Brain pericyte (primary cell): ENCODE measurements at regions not wholly inside any gene's neighbourhood (a gene's known extent, or its start where the extent isn't known, plus 50 kb on each side); places are given as distances from the start of the nearest gene placed in this dataset.
"Not testable (repeated sequence)": the region's sequence is repeated elsewhere in the genome, so short reads cannot be mapped to it uniquely, and the experiment has no call there.

ENCODE experiments used
- DNase-seq: peaks from one replicate; pipeline ENCODE4 v3.0.0-alpha.2; 2012; ENCODE audit warnings: low read depth, low spot score

DNA sequence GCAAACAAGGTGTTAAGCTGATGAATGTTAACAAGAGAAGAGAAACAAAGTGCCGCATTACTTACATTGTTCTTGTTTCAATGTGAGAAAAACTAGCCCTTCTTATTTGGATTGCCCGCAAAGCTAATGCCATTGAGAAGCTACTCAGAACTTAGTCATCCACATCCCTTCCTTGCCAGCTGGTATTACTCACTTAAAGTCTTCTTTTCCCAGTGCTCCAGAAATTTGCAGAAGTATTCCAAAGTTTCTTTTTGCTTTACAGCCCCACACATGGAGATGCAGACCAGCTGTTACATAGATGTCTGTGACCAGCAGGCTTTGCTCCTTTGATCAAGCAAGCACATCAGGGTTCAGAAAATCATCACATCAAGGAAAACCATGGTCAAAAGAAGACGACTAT lies 529.0 kb downstream of the TBC1D32 start:
- no peak for DNase-seq

DNA sequence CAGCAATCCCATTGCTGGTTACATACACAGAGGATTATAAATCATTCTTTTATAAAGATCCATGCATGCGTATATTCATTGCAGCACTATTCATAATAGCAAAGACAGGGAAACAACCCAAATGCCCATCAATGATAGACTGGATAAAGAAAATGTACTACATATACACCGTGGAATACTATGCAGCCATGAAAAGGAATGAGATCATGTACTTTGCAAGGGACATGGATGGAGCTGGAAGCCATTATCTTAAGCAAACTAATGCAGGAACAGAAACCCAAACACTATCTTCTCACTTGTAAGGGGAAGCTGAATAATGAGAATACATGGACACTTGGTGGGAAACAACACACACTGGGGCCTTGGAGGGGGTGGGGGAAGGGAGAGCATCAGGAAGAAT lies 529.7 kb downstream of the TBC1D32 start:
- DNase-seq, result no peak

DNA sequence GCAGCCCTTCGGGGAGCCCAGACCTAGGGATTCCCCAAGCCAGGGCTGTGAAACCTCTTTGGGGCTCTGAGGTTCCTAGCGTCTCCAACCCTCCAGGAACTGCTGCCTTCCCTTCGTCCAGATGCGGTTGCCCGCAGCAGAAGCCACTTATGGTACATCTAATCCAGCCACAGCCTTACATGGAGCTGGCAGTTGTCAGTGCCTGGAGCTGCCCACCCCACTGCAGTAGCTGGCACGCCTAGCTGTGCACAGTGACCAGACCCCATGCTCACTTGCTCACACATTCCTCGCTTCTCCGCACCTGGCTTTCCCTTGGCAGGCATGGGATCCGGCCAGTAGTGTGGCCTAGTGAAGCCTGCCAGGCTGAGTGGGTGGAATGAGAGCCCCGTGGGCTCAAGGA lies 547.6 kb downstream of the TBC1D32 start:
- DNase-seq, result no peak

DNA sequence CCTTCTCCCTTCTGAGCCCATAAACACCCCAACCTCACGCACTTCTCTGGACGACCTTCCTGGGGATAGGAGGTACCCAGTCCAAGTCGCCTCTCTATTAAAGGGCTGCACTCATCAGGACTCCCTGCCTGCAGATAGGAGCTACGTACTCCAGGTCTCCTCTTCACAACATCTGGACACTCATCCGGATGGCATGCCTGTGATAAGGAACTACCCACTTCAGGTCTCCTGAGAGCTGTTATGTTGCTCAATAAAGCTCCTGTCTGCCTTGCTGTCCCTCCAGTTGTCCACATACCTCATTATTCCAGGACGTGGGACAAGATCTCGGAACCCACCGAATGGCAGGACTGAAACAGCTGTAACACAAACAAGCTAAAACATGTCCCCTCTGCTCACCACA lies 548.0 kb downstream of the TBC1D32 start:
- no peak for DNase-seq

- DNase-seq, result no peak
Observed at GRCh38 chr6:120785459-120786086, 548.7 kb downstream of the TBC1D32 start.

GRCh38 chr6:120779441-120779840 lies 554.8 kb downstream of the TBC1D32 start:
- DNase-seq, result no peak

GRCh38 chr6:120775698-120776097 lies 558.6 kb downstream of the TBC1D32 start:
- no peak for DNase-seq

DNA sequence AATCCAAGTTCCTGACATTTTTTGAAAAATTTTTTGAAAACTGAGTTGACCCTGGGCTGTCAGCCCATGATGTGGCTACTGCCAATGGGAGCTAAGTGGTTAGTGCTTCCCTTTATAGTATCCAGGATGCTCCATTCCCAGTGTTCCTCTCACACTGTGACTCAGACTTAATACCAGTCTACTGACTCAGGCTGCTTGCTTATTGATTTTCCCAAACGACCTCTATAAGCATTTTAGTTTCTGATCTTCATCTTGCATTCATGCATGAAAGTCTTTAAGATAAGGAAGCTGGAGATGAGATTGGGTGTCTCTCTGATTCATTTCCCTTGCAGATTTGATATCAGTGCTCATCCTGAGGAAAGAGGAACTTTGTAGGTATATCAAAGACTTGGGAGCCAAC lies 560.0 kb downstream of the TBC1D32 start:
- DNase-seq, result no peak

DNA sequence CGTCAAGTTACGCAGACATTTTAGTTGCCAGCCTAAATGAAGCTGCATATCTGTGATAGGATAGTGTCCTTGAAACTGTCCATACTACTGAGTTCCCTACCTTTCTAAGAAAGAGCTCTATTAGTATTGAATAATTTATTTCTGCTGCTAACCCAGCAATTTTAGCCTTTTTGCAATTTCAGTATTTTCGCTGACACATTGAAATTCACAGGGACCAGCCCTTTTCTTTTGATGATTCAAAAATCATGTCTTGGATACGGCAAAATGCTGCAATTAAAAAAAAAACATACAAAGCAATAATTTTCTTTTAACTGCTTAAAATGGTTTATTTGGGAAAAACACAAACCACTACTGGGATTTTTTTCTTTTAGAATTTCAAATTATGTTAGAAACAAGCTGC lies 563.3 kb downstream of the TBC1D32 start:
- no peak for DNase-seq

- no peak for DNase-seq
Observed at GRCh38 chr6:120764312-120764711, 570.0 kb downstream of the TBC1D32 start.

- DNase-seq, result no peak
Observed at GRCh38 chr6:120759570-120759969, 574.7 kb downstream of the TBC1D32 start.

DNA sequence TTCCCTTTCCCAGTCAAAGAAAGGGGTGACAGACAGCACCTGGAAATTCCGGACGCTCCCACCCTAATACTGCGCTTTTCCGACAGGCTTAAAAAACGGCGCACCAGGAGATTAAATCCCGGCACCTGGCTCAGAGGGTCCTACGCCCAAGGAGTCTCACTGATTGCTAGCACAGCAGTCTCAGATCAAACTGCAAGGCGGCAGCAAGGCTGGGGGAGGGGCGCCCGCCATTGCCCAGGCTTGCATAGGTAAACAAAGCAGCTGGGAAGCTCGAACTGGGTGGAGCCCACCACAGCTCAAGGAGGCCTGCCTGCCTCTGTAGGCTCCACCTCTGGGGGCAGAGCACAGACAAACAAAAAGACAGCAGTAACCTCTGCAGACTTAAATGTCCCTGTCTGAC lies 585.7 kb downstream of the TBC1D32 start:
- DNase-seq, result not testable (repeated sequence)

- DNase-seq, result no peak
Observed at GRCh38 chr6:120736740-120737139, 597.5 kb downstream of the TBC1D32 start.

DNA sequence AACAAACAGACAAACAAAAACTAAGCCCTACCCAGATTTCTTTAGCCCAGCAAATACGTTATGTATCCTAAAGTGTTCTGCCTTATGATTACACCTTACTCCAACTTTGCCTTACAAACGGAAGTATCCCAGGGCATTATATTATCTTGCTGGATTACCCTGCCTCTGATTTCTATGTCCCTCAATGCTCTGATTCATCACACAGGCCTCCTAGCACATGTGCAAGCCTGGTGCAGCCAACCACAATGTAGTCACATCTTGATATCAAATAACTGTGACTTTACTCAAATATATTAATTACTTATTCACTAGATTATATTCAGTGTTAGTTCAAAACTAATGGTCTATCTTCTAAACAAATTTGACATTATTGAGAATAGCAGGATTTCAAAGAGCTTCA lies 598.6 kb downstream of the TBC1D32 start:
- DNase-seq, result no peak

DNA sequence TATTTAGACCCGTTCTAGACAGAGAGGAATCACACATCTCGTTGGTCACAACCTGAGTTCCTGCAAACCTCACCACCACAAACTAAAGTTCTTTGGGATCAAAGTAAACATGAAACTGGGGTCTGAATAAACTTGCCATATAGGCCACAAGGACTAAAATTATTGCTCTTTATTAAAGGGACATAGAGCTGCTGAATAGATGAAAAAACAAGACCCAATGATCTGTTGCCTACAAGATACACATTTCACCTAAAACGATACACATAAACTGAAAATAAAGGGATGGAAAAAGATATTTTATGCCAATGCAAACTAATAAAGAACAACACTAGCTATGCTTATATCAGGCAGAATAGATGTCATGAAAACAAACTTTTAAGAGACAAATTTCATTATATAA lies 623.0 kb downstream of the TBC1D32 start:
- DNase-seq, result no peak

- DNase-seq, result no peak
Observed at GRCh38 chr6:120700001-120700400, 634.3 kb downstream of the TBC1D32 start.

DNA sequence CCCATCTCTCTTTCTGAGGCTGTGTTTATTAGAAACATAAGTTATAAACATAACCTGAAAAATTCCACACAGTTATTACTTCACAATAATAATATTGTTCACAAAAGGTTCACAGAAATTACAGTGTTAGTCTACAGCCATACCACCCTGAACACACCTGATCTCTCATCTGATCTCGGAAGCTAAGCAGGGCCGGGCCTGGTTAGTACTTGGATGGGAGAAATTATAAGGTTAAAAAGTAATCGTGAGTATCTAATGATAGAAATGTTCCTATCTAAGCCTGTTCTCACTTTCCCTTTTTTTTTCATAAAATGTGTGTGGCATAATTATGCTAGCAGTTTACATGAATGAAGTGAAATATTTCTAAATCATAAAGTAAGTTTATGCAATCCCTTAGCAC lies 647.8 kb downstream of the TBC1D32 start:
- DNase-seq, result no peak

GRCh38 chr6:120682145-120682544 lies 652.1 kb downstream of the TBC1D32 start:
- DNase-seq, result no peak

DNA sequence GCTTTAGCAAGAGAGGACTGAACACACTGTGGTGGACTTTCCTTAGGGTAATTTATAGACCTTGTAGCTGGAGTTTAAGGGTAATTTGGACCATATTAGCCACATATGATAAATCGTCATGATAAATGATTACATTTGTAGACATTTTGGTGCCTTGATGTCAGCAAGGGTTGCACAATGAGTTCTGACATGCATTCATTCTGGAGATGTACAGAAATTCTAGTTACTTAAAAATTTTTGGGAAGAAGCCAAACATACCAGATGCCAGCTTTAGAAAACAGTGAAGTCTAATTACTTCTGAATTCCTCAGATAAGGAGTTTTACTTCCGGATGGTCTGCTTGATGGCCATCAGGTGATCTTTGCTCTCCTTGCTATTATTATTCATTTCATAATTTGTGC lies 653.1 kb downstream of the TBC1D32 start:
- no peak for DNase-seq

DNA sequence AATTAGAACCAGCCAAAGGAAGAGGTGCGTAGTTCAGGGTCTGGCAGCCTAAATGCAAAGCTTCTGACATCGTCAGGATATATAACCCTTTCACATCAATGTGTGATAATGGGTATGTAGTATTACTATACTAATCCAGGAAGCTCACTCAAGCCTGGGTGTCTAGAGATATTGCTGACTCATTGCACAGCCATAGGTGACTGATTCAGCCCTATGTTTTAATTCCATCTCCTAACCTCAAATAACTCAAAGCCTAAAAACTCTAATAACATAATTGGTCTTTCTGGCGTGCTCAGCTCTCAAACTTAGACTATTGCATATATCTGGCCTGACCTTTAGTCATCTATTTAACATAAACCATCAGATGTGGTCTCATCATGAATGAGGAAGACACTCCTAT lies 658.4 kb downstream of the TBC1D32 start:
- no peak for DNase-seq

DNA sequence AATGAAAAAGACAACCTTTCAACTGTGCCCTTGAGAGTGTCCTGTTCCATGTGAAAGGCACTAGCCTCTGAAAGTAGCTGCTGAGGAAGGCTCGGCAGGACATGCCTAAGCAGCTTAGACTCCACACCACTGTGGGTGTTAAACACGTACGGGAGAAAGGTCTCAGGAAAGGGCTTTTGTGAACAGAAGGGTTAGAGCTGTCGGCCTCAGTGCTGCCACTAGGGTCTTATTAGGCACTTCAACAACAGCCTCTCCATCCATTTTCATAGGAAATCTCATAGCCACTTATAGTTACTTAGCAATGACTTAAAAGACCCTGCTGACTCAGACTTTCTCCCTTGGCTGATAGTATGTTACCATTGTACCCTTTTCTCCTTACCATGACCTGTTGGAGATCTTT lies 662.8 kb downstream of the TBC1D32 start:
- DNase-seq, result no peak

GRCh38 chr6:120652506-120652905 lies 681.8 kb downstream of the TBC1D32 start:
- DNase-seq, result no peak

GRCh38 chr6:120648713-120649112 lies 685.6 kb downstream of the TBC1D32 start:
- DNase-seq, result no peak

DNA sequence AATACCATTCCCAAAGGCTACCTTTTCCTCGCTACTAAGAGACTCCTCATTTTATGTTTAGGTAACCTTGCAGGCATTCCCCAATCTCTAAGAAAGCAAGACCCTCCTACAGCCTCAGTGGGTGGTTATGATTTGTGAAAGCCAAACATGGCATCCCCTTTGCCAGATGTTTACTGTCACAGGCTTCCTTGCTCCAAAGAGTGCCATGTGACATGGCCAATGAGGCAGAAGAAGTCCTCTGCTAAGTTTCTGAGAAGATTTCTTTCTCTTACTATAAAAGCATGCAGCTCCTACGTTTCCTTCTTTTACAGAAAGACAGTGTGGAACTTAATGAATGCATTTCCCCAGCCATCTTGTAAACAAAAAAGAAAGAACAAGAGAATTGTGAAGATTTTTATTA lies 688.2 kb downstream of the TBC1D32 start:
- no peak for DNase-seq
